GM21717 (cell line): ENCODE measurements at regions not wholly inside any gene's neighbourhood (a gene's known extent, or its start where the extent isn't known, plus 50 kb on each side); places are given as distances from the start of the nearest gene placed in this dataset.

ENCODE experiments used
- ATAC-seq: cut with Tn5 transposase; IDR thresholded peaks from one replicate; pipeline ENCODE4 v1.9.1; 2021; ENCODE audit warnings: mild to moderate bottlenecking, moderate library complexity; ENCODE audit not compliant: unreplicated experiment

GRCh38 chr11:45089251-45089650 lies 57.2 kb upstream of the PRDM11 start:
- ATAC-seq, result no peak

- ATAC-seq, result no peak
Measured at GRCh38 chr11:45089676-45090499, 56.6 kb upstream of the PRDM11 start.

- no peak for ATAC-seq
Measured at GRCh38 chr11:45090607-45091006, 55.8 kb upstream of the PRDM11 start.

GRCh38 chr11:45091563-45092403 lies 54.7 kb upstream of the PRDM11 start:
- ATAC-seq, result no peak

- no peak for ATAC-seq
Measured at GRCh38 chr11:45092404-45092785, 54.0 kb upstream of the PRDM11 start.

GRCh38 chr11:45092901-45093760 lies 53.3 kb upstream of the PRDM11 start:
- no peak for ATAC-seq

GRCh38 chr11:45093761-45094455 lies 52.5 kb upstream of the PRDM11 start:
- ATAC-seq, result no peak

- ATAC-seq, result no peak
Measured at GRCh38 chr11:45094958-45095690, 51.3 kb upstream of the PRDM11 start.

- no peak for ATAC-seq
Measured at GRCh38 chr11:45095691-45096010, 50.8 kb upstream of the PRDM11 start.

- ATAC-seq, result no peak
Measured at GRCh38 chr11:45096636-45097035, 49.8 kb upstream of the PRDM11 start.
